ENCODE measurements at regions not wholly inside any gene's neighbourhood (a gene's known extent, or its start where the extent isn't known, plus 50 kb on each side); places are given as distances from the start of the nearest gene placed in this dataset.

DNA sequence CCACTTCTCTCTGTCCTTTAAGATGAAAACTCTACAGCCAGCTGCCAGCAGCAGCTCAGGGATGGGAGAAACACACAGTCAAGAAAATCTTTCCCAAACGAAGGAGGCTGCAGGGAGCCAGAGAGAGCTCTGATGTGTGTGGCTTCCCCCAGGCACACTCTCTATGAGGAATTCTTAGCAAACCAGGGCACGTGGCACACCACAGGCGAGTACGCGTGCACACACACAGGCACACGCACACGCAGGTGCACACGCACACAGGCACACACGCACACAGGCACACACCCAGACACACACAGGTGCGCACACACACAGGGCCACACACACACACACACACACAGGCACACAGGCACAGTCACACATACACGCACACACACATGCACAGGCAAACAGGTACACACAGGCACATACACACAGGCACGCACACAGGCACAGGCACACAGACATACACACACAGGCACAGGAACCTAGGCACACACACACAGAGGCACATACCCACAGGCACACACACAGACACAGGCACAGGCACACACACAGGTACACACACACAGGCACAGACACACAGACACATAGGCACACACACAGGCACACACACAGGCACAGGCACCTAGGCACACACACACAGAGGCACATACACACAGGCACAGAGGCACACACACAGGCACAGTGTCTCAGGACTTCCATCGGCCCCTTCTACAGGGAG, 91.5 kb upstream of the ATP2B2 start:
- POLR2A ChIA-PET = interaction anchor here (0.9 kb wide), 1 partner anchor 23 kb away, joined by 5 read pairs; no protein-coding TSS in a partner anchor
- Mint-ChIP-seq H3K4me3 (no peak overlapping the region), H3K9me3 (no peaks in the 10 kb centered on the region), H3K27ac (no peak overlapping the region), H3K4me1 (ENCODE audit: low read depth) (peaks cover 2% of the 10 kb centered on the region), H3K36me3 (ENCODE audit: low read depth) (no peaks in the 10 kb centered on the region), H3K27me3 (peaks cover 34% of the 10 kb centered on the region)
- ATAC-seq (no peak), DNase-seq (no peak)
- CTCF ChIA-PET = no interaction called here
- intact Hi-C loops (cut with micrococcal nuclease) = no loop called here
- TF ChIP-seq, protein P1, sequence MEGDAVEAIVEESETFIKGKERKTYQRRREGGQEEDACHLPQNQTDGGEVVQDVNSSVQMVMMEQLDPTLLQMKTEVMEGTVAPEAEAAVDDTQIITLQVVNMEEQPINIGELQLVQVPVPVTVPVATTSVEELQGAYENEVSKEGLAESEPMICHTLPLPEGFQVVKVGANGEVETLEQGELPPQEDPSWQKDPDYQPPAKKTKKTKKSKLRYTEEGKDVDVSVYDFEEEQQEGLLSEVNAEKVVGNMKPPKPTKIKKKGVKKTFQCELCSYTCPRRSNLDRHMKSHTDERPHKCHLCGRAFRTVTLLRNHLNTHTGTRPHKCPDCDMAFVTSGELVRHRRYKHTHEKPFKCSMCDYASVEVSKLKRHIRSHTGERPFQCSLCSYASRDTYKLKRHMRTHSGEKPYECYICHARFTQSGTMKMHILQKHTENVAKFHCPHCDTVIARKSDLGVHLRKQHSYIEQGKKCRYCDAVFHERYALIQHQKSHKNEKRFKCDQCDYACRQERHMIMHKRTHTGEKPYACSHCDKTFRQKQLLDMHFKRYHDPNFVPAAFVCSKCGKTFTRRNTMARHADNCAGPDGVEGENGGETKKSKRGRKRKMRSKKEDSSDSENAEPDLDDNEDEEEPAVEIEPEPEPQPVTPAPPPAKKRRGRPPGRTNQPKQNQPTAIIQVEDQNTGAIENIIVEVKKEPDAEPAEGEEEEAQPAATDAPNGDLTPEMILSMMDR (IDR thresholded peaks at IDR 0.05) = no peak

DNA sequence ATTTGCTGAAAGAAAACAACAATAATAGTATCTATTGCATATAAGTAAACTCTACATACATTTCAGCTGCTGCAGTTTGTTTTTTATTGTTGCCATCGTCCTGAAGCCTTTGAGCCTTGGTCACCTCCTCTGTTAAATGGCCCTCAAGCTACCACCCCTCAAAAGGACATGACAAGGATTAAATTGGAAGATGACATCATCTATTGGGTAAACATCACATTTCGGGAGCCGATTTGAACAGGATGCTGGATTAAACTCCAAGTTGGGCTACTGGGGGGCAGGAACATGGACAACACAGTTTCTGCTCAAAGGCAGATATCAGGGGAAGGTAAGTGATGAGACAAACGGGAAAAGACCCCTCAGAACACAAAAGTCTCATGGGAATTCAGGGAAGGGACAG, 92.3 kb upstream of the ATP2B2 start:
- Mint-ChIP-seq H3K9me3 (no peaks in the 10 kb centered on the region), H3K4me1 (ENCODE audit: low read depth) (peaks cover 9% of the 10 kb centered on the region), H3K27me3 (peaks cover 34% of the 10 kb centered on the region), H3K36me3 (ENCODE audit: low read depth) (no peaks in the 10 kb centered on the region), H3K4me3 (no peak overlapping the region), H3K27ac (no peak overlapping the region)
- intact Hi-C loops (cut with micrococcal nuclease) = no loop called here
- TF ChIP-seq, protein P1 (IDR thresholded peaks at IDR 0.05) = no peak
- DNase-seq (no peak), ATAC-seq (no peak)
- ChIA-PET POLR2A (interaction anchor here (0.9 kb wide), 1 partner anchor 22 kb away, joined by 5 read pairs; no protein-coding TSS in a partner anchor), CTCF (no interaction called here)

DNA sequence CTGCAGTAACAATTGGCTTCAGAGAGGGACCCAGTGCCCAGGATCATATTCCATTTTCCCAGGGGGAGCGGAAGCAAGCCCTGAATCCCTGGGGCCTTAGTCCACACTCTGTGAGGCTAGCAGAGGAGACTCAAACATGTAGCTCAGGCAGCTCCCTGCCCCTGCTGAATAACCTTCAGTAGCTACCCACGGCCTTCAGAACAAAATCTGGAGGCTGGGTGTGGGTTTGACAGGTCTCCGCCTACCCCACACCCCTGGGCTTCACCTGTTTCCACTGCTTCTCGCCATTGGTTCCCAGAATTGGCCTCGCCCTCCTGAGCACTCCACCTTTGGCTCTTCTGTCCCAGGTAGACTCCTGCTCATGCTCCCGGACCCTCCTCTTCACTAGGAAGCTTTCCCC, 93.6 kb upstream of the ATP2B2 start:
- H3K4me1 Mint-ChIP-seq (ENCODE audit: low read depth) = peaks cover 22% of the 10 kb centered on the region
- H3K27me3 Mint-ChIP-seq = peaks cover 37% of the 10 kb centered on the region
- DNase-seq (no peak), ATAC-seq (no peak)
- TF ChIP-seq, protein P1 (IDR thresholded peaks at IDR 0.05) = no peak
- no peaks in the 10 kb centered on the region for H3K36me3 Mint-ChIP-seq (ENCODE audit: low read depth)
- ChIA-PET POLR2A (no interaction called here), CTCF (no interaction called here)
- H3K4me3 Mint-ChIP-seq = no peak overlapping the region
- intact Hi-C loops (cut with micrococcal nuclease) = no loop called here
- H3K9me3 Mint-ChIP-seq = no peaks in the 10 kb centered on the region
- H3K27ac Mint-ChIP-seq = no peak overlapping the region

DNA sequence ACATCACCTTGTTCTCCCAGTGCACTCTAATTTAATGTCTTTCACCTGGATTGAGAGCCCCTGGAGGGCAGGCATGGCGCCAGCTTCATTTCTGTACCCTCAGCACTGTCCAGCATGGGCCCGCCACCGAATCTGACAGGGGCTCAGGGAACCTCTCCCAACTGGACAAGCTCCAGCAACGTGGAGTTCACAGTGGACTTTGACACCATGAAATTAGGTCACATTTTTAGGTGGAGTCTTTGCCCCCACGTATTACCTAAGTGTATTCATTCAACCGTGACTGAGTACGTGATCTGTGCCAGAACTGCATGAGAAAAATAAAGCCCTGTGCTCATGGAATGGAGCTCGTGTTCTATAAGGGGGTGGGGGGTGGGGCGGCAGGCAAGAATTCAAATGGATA, 94.1 kb upstream of the ATP2B2 start:
- CTCF ChIA-PET = interaction anchor here (1.2 kb wide), 1 partner anchor 13 kb away, joined by 3 read pairs; no protein-coding TSS in a partner anchor
- Mint-ChIP-seq H3K4me1 (ENCODE audit: low read depth) (peaks cover 26% of the 10 kb centered on the region), H3K36me3 (ENCODE audit: low read depth) (no peaks in the 10 kb centered on the region), H3K27me3 (peaks cover 37% of the 10 kb centered on the region), H3K27ac (no peak overlapping the region), H3K4me3 (no peak overlapping the region), H3K9me3 (no peaks in the 10 kb centered on the region)
- DNase-seq (no peak), ATAC-seq (no peak)
- TF ChIP-seq, protein P1 (IDR thresholded peaks at IDR 0.05) = no peak
- POLR2A ChIA-PET = interaction anchor here (0.6 kb wide), 1 partner anchor 221 kb away, joined by 3 read pairs; no protein-coding TSS in a partner anchor
- intact Hi-C loops (cut with micrococcal nuclease) = no loop called here

DNA sequence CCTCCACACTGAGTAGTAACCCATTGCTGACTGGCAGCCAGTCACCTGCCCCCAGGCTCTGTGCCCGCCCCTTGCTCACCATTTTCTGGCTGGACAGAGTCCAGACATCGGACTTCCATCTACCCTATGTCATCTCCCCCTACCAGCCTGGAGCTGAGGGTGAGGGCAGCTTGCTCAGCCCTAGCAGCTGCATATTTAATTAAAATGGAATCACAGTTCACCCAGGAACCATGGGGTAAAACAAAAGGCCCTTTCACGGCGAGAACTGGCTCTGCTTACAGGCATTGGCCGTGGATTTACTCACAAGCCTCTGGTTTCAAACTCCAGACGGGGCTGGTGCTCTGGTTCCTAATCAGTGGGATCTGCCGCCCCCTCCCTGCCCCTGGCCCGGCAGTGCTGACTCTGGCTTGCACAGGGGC, 94.9 kb upstream of the ATP2B2 start:
- H3K36me3 Mint-ChIP-seq (ENCODE audit: low read depth) = no peaks in the 10 kb centered on the region
- ChIA-PET POLR2A (no interaction called here), CTCF (interaction anchor here (0.9 to 1.2 kb wide), 2 partner anchors 12 to 138 kb away, joined by 3 read pairs; no protein-coding TSS in a partner anchor)

More for the DNA sequence above, 94.9 kb upstream of the ATP2B2 start:
- Mint-ChIP-seq H3K27ac (no peak overlapping the region), H3K27me3 (peaks cover 44% of the 10 kb centered on the region), H3K4me1 (ENCODE audit: low read depth) (peaks cover 29% of the 10 kb centered on the region), H3K4me3 (no peak overlapping the region), H3K9me3 (no peaks in the 10 kb centered on the region)
- intact Hi-C loops (cut with micrococcal nuclease) = no loop called here
- DNase-seq = no peak
- no peak for ATAC-seq
- TF ChIP-seq, protein P1 (IDR thresholded peaks at IDR 0.05) = no peak
